ENCODE measurements at regions not wholly inside any gene's neighbourhood (a gene's known extent, or its start where the extent isn't known, plus 50 kb on each side); places are given as distances from the start of the nearest gene placed in this dataset.

DNA sequence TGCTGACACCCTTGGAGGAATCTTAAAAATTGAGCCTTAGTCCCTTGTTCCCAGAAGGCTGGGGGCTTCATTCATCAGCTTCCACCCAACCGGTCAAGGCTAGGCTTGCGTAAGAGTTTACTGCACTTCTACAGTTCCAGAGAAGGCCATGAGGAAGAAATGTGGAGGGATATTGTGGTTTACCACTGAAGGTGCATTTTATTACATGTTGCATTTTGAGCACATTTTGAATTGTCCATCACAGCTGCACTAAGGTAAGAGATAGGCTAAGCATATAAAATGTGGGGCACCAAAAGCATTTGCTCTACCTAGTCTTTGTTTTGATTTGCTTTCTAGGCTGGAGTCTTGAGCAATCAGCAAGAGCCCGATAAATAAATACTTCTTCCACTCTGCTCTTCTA is 167.1 kb upstream of the PAPPA start:
- no peak for DNase-seq (ENCODE audit: low spot score)
- TF ChIP-seq, protein P1, sequence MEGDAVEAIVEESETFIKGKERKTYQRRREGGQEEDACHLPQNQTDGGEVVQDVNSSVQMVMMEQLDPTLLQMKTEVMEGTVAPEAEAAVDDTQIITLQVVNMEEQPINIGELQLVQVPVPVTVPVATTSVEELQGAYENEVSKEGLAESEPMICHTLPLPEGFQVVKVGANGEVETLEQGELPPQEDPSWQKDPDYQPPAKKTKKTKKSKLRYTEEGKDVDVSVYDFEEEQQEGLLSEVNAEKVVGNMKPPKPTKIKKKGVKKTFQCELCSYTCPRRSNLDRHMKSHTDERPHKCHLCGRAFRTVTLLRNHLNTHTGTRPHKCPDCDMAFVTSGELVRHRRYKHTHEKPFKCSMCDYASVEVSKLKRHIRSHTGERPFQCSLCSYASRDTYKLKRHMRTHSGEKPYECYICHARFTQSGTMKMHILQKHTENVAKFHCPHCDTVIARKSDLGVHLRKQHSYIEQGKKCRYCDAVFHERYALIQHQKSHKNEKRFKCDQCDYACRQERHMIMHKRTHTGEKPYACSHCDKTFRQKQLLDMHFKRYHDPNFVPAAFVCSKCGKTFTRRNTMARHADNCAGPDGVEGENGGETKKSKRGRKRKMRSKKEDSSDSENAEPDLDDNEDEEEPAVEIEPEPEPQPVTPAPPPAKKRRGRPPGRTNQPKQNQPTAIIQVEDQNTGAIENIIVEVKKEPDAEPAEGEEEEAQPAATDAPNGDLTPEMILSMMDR (conservative IDR thresholded peaks at IDR 0.05; ENCODE audit: low read depth), result no peak
- ChIA-PET POLR2A (ENCODE audit: low non-redundant PET) (no interaction called here), CTCF (no interaction called here)
- H3K27ac ChIP-seq, result no peak overlapping the region

DNA sequence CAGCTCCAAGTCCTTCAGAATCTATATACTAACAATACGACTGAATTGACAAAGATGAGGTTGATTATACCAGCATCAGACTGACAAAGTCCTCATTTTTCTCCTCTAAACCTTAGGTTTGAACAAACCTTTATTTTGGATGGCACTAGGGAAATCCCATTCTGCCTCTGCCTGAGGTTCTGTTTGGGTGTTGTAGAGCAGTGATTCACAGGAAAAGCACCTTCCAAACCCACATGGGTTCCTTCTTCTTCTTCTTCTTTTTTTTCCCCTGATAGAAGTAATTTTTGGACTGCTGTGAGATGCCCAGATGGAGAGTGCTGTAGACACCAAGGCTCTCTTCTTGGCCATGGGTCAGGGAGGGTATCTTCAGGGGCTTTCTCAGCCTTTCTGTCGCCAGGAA is 164.9 kb upstream of the PAPPA start:
- DNase-seq (ENCODE audit: low spot score), result no peak
- TF ChIP-seq, protein P1 (conservative IDR thresholded peaks at IDR 0.05; ENCODE audit: low read depth), result no peak
- no peak overlapping the region for H3K27ac ChIP-seq
- ChIA-PET CTCF (no interaction called here), POLR2A (ENCODE audit: low non-redundant PET) (no interaction called here)

DNA sequence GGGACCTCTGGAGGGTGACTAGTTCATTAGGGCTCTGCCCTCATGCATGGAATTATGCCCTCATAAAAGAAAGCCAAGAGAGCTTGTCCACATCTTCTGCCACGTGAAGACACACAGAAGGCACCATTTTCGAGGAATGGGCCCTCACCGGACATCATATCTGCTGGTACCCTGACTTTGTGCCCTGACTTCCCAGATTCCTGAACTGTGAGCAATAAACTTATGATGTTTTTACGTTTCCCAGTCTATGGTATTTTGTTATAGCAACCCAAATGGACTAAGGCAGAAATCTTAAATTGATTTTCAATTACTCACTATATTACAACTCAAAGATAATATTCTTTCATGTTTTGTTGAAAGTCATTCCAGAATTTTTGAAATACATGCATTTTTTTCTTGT is 163.8 kb upstream of the PAPPA start:
- no peak overlapping the region for H3K27ac ChIP-seq
- TF ChIP-seq, protein P1 (conservative IDR thresholded peaks at IDR 0.05; ENCODE audit: low read depth), result no peak
- CTCF ChIA-PET, result no interaction called here
- POLR2A ChIA-PET (ENCODE audit: low non-redundant PET), result no interaction called here
- no peak for DNase-seq (ENCODE audit: low spot score)

DNA sequence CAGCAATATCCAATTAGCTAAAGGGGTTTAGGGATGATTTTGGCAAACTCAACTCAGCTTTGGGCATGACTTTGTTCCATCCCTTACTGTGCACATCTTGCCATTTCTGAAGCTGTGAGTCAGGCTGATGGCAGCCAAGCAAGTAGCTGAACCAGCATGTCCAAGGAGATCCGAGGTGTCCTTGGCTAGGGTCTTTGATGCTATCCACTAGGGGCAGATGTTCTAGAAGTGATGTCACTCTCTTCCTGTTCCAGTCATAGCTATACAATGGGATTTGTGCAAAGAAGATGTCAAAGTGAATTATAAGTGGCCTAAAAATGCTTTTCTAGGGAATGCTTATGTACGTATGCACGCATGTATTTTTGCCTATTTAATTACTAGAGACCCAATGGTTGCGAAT is 160.8 kb upstream of the PAPPA start:
- DNase-seq (ENCODE audit: low spot score), result no peak
- CTCF ChIA-PET, result no interaction called here
- no peak overlapping the region for H3K27ac ChIP-seq
- POLR2A ChIA-PET (ENCODE audit: low non-redundant PET), result no interaction called here
- TF ChIP-seq, protein P1 (conservative IDR thresholded peaks at IDR 0.05; ENCODE audit: low read depth), result no peak

DNA sequence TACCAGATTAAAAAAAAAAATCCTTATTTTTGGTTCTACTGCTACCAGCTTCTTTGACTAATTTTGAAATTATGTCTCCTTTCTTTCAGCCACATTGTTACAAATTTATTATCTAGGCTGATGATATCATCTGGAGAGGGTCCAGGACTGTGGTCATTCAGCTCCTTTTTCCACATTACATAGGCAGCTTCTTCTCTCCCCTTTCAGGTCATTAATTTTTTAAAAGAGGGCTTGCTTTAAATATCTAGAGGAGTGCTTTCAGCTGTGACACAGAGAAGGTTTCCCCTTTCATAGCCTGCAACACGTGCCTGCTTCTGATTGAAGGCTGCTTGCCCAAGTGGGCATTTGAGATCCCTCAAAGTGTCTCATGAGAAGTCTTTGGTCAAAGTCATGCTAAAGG is 155.7 kb upstream of the PAPPA start:
- no peak overlapping the region for H3K27ac ChIP-seq
- ChIA-PET CTCF (interaction anchor here (0.6 to 0.7 kb wide), 2 partner anchors 404 to 1869 kb away, joined by 4 to 5 read pairs; no protein-coding TSS in a partner anchor), POLR2A (ENCODE audit: low non-redundant PET) (no interaction called here)
- DNase-seq (ENCODE audit: low spot score), result no peak
- TF ChIP-seq, protein P1 (conservative IDR thresholded peaks at IDR 0.05; ENCODE audit: low read depth), result no peak

DNA sequence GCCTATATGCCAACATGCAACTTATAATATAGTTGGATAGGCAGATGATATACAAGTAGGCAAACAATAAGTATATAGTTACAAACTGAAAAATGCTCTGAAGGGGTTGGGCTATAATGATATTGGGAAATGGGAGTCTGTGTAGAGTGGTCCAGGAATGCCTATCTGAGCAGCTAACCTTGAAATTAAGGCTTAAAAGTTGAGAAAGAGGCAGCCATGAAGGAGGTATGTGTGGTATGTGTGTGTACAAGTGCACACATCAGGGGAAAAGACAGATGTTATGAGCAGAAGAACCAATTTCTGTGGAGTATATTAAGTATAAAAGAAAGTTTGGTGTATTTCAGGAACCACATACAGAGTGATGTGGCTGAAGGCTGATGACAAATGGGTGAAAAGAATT is 154.9 kb upstream of the PAPPA start:
- CTCF ChIA-PET, result interaction anchor here (0.6 kb wide), 1 partner anchor 85 kb away, joined by 4 read pairs; no protein-coding TSS in a partner anchor

More for the DNA sequence above, 154.9 kb upstream of the PAPPA start:
- no peak overlapping the region for H3K27ac ChIP-seq
- DNase-seq (ENCODE audit: low spot score), result no peak
- TF ChIP-seq, protein P1 (conservative IDR thresholded peaks at IDR 0.05; ENCODE audit: low read depth), result no peak
- POLR2A ChIA-PET (ENCODE audit: low non-redundant PET), result no interaction called here

Measured in RWPE1 (cell line).